Psoas muscle (tissue), 7 donors: ENCODE measurements at regions not wholly inside any gene's neighbourhood (a gene's known extent, or its start where the extent isn't known, plus 50 kb on each side); places are given as distances from the start of the nearest gene placed in this dataset.

Experiments
- ATAC-seq, 4 donors: fragments of 200-7000 bp; cut with Tn5 transposase; one replicate each; pipeline ENCODE4 v1.9.1; 2020; ENCODE audit warnings: moderate library complexity in 3 of 4, mild to moderate bottlenecking in 2 of 4
- DNase-seq, 2 donors: peaks; one replicate each; pipeline ENCODE4 v3.0.0-alpha.2; 2020
- H3K27ac ChIP-seq: fragments of 200-600 bp; one replicate; pipeline ENCODE4 v1.8.0; 2022
- H3K27me3 ChIP-seq, 3 donors: fragments of 200-600 bp in 1 of 3; one replicate each; pipeline versions ENCODE4 v1.6.1 to v1.8.0; 2013 to 2022; ENCODE audit warnings: low read length in 2 of 3, mild to moderate bottlenecking in 2 of 3, moderate library complexity in 1 of 3; ENCODE audit not compliant: insufficient read depth in 3 of 3
- H3K36me3 ChIP-seq, 2 donors: fragments of 200-600 bp in 1 of 2; one replicate each; pipeline versions ENCODE4 v1.6.1 to v1.8.0; 2013 to 2022; ENCODE audit warnings: low read depth in 1 of 2, mild to moderate bottlenecking in 1 of 2, moderate library complexity in 1 of 2; ENCODE audit not compliant: insufficient read depth in 1 of 2
- H3K4me1 ChIP-seq: fragments of 200-600 bp; one replicate; pipeline ENCODE4 v1.8.0; 2022
- H3K4me3 ChIP-seq: fragments of 200-600 bp; one replicate; pipeline ENCODE4 v1.8.0; 2022; ENCODE audit warnings: mild to moderate bottlenecking
- H3K9me3 ChIP-seq: fragments of 200-600 bp; one replicate; pipeline ENCODE4 v1.8.0; 2022
- CTCF ChIP-seq: fragments of 200-600 bp; IDR thresholded peaks from one replicate; pipeline ENCODE4 v1.8.0; 2022; ENCODE audit warnings: antibody characterized with exemption
- WGBS, 3 donors: extraction: QIAGEN DNeasy Blood & Tissue Kit; methylation state at CpG; one replicate each; pipeline versions ENCODE4 v1.1.6 to v1.1.7; 2013; 5-methylcytosine and 5-hydroxymethylcytosine counted together
- intact Hi-C, 2 donors: fragments of 100-400 bp; cut with DNase I; formaldehyde crosslinking; loops; one replicate each; pipeline versions ENCODE4 v1.11.0 to v1.14.2; 2022
- donor health status: healthy with polysubstance abuse.
- donor health status: DM: no; HTN: no; CAD: no; lungs with moderate emphysema.
- donor health status: Bipolar disorder and iron deficiency.
- donor health status: healthy.
- donor health status: DM: yes; HTN: yes; CAD: no.
- donor health status: DM: no; HTN: no; CAD: no.
- donor health status: DM: yes; HTN: yes; CAD: no.

- Histone ChIP-seq H3K4me3 (no peak overlapping the region), H3K27ac (no peak overlapping the region), H3K27me3 (no peaks in the 10 kb centered on the region), H3K9me3 (no peaks in the 10 kb centered on the region), H3K36me3 (no peaks in the 10 kb centered on the region), H3K4me1 (peaks cover 8% of the 10 kb centered on the region)
- no peak for TF ChIP-seq CTCF
- WGBS, 3 donors: 59 to 71% (median 67%) methylated on average over 3 of the region's 3 CpGs
- ATAC-seq (no peak), DNase-seq (no peak)
- intact Hi-C loops: no loop called here
These were observed 860.5 kb downstream of the DHX35 start for GRCh38 chr20:39822667-39823066.

DNA sequence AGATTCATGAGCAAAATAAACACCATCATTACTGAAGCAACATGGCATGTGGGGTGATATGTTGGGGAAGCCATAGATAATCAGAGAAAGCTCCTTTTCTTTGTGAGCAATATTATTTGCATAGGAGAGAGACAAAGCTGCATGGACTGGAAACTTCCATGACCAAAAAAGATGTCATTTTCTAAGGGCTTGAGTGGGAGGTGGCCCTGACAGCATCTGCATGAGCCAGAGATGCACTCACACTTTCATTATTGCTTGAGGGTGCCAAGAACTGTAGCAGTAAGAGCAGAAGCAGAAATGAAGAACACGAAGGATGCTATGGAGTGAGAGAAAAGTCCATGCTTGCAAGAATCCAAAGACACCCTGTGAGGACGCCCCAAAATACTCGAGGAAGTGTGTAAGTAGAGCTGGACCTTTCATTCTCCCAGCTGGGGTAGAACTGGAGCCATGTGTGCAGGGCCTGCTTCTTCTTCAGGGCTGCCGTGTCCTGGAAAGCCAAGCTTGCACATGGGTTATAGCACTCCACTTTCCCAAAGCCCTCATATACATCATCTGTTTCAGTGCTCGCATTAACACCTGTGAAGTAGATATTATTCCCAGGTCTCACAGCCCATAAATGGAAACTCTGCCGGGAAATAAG, 851.2 kb downstream of the DHX35 start:
- Histone ChIP-seq H3K27ac (no peak overlapping the region), H3K4me1 (no peaks in the 10 kb centered on the region), H3K27me3 (no peaks in the 10 kb centered on the region), H3K4me3 (no peak overlapping the region), H3K9me3 (no peaks in the 10 kb centered on the region), H3K36me3 (no peaks in the 10 kb centered on the region)
- no peak for ATAC-seq
- intact Hi-C loops: no loop called here
- TF ChIP-seq CTCF: no peak
- no peak for DNase-seq
- WGBS, 3 donors: 88 to 92% (median 91%) methylated on average over 6 of the region's 6 CpGs

- WGBS, 3 donors: 89 to 94% (median 90%) methylated on average over 2 of the region's 2 CpGs
- Histone ChIP-seq H3K27ac (no peak overlapping the region), H3K4me1 (no peaks in the 10 kb centered on the region), H3K9me3 (no peaks in the 10 kb centered on the region), H3K27me3 (no peaks in the 10 kb centered on the region), H3K4me3 (no peak overlapping the region), H3K36me3 (no peaks in the 10 kb centered on the region)
- DNase-seq (no peak), ATAC-seq (no peak)
- intact Hi-C loops: no loop called here
- TF ChIP-seq CTCF: no peak
These were observed 850.0 kb downstream of the DHX35 start for GRCh38 chr20:39812116-39812515.

DNA sequence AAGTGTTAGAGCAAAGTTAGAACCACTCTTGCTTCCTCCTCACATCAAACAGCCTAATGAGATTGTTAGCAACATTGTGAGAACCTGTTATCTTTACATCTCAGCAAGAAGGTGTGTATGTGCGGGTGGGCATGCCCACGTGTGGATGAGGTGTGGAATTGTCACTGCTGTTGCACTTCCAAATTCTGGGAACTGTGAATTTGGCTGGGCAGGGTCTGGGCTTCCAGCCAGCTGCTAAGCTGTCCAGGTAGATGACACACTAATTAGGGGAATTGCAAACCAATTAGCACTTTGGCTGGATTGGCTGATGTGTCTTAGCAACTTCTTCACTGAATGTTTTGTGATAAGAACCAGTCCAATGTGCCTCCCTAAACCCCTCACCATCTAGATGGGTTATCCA, 848.2 kb downstream of the DHX35 start:
- H3K4me1 ChIP-seq: no peaks in the 10 kb centered on the region
- intact Hi-C loops: no loop called here
- no peaks in the 10 kb centered on the region for H3K27me3 ChIP-seq
- ATAC-seq (no peak), DNase-seq (no peak)
- H3K9me3 ChIP-seq: no peaks in the 10 kb centered on the region
- 57 to 66% (median 60%) methylated on average over 2 of the region's 2 CpGs for WGBS, 3 donors
- H3K27ac ChIP-seq: no peak overlapping the region
- no peak overlapping the region for H3K4me3 ChIP-seq
- TF ChIP-seq CTCF: no peak
- no peaks in the 10 kb centered on the region for H3K36me3 ChIP-seq

DNA sequence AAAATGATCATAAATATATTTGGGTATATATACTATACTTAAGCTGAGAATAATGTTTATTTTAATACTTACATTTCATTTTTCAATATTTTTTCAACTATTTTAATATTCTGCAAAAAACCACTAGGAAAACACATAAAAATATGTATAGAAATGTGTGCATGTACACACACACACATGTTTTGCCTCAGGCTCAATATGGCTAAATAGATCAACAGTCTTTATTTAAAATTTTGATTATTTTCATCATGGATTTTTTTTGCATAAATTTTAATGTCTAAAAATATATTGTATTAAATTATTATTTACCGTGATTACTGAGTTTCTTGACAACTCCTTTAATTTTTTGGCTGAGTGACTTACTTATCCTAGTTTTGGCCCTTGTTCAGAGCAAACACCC, 846.5 kb downstream of the DHX35 start:
- intact Hi-C loops: no loop called here
- WGBS, 3 donors: 51 to 67% (median 61%) methylated on average over 1 of the region's 1 CpG
- ATAC-seq: no peak

More for the DNA sequence above, 846.5 kb downstream of the DHX35 start:
- H3K9me3 ChIP-seq: no peaks in the 10 kb centered on the region
- no peak for DNase-seq
- H3K27ac ChIP-seq: no peak overlapping the region
- TF ChIP-seq CTCF: no peak
- no peaks in the 10 kb centered on the region for H3K36me3 ChIP-seq
- no peaks in the 10 kb centered on the region for H3K27me3 ChIP-seq
- H3K4me1 ChIP-seq: no peaks in the 10 kb centered on the region
- no peak overlapping the region for H3K4me3 ChIP-seq
